Myocyte (in vitro differentiated cells): ENCODE measurements at regions not wholly inside any gene's neighbourhood (a gene's known extent, or its start where the extent isn't known, plus 50 kb on each side); places are given as distances from the start of the nearest gene placed in this dataset.
"Not testable (repeated sequence)": the region's sequence is repeated elsewhere in the genome, so short reads cannot be mapped to it uniquely, and the experiment has no call there.

Source experiments
- DNase-seq: peaks from one replicate; pipeline ENCODE4 v3.0.0-alpha.2; 2012; ENCODE audit warnings: low read depth

GRCh38 chr7:67894746-67895145 lies 898.1 kb downstream of the TYW1 start:
- DNase-seq: no peak

- DNase-seq: no peak
These were observed 900.1 kb downstream of the TYW1 start for GRCh38 chr7:67896721-67897120.

DNA sequence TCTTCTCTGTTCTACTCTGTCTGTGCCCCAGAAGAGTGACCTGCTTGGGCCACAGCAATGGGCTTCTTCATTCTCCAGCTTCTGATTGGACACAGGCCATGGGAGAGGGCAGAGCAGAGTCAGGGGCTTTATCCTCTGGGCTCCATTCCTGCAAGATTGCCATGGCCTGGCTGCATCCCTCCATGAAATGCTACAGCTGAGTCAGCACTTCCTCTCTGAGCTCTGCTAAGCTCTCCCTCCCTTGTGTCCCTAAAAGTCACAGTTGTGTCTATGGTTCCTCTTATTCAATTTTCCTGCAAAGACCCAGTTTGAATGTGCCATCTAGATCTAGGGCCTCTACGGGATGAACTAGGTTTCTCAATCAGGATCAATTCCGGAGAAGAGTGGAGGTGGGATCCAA lies 903.8 kb downstream of the TYW1 start:
- no peak for DNase-seq

DNA sequence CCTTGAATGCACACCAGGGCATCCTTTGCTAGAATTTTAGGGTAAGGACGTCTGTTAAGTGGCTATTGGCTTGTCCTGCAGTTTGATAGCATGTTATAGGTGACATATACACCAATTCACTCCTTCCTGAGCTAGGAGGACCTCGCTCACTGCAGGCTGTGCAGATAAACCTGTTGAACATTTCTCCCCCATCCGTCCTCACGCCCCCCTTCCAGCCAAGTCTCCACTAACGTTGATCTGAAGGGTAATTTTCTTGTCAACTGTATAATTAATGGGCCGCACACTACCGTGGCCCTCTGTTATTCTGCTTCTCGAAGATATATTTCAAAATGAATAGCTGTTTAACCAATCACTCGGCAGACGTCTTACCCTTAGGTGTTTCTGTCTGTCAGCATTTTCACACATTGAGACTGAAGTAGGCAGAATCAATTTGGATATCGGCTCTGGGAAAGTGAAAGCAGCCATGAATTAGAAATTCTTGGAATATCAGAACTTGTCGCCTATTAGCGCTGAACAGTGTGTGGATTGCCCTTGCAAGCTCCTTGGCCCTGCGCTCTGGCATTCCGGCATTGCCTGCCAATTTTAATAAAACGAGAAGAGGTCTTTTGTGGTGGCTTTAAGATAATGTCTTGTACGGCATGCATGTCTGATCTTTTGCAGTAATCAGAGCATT lies 905.3 kb downstream of the TYW1 start:
- no peak for DNase-seq

GRCh38 chr7:67907792-67908191 lies 911.2 kb downstream of the TYW1 start:
- no peak for DNase-seq

DNA sequence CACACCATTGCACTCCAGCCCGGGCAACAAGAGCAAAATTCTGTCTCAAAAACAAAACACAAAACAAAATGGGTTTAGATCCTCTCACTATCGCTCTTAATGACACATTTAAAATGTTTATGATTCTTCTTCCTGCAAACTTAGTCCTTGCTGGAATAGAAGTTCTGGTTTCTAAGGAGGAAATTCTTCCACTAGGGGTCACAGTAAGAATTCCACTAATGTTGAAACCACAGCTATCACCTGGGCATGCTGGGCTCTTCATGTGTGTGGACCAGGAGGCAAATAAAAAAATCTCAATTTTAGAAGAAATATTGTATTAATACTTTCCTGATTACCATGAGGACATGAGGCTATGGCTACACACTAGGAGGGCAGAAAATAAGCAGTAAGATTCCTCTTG lies 915.8 kb downstream of the TYW1 start:
- no peak for DNase-seq

- no peak for DNase-seq
These were observed 917.0 kb downstream of the TYW1 start for GRCh38 chr7:67913604-67914003.

- not testable (repeated sequence) for DNase-seq
These were observed 919.5 kb downstream of the TYW1 start for GRCh38 chr7:67916111-67916510.

DNA sequence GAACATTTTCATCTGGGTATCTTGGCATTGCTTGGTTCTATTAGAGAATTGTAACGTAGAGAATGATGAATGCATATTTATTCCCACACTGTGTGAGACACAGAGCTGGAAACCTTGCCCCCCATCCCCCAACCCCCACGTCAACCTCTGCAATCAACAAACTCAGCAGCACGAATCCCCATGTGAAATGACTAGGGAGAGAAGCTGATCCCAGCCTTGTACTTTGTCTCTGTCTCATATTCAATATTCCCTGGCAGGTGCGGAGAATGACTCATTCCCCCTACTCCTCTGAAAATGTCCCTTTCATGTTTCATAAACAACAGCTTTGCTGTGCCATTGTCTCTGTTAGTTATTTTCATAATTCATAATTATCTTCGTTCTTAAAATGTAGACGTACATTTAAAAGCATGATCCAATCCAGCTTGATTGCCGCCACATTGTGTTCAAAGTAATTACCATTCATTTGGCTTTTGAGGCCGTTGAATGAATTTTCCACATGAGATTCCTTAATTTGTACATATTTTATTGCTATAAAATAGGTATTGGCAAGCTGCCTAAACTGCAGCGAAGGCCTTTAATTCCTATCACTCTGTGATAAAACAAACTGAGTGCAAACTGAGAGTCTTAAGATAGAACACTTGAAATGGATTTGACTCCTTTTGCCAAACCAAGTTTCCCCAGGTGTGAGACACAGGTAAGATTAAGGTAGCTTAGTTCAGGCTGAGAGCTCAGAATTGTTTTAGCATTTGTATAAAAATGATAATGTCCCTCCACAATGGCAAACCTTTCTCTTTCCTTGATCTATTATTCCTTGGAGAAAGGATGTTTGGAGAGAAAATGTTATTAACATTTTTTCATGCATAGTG lies 920.2 kb downstream of the TYW1 start:
- no peak for DNase-seq

DNA sequence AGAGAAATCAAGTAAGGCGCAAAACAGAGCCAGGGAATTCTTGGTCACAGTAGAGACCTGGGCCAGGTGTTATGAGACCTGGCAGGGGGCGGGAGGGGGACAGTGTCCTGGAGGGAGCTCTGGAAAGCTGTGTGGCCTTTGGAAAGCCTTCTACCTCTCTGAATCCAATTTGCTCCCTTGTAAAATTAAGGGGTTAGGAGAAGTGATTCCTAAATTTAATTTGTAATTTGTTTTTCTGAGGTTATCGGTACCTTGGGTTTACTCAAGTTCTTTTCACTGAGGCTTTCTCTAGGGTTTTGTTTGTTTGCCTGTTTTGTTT lies 920.8 kb downstream of the TYW1 start:
- no peak for DNase-seq

DNA sequence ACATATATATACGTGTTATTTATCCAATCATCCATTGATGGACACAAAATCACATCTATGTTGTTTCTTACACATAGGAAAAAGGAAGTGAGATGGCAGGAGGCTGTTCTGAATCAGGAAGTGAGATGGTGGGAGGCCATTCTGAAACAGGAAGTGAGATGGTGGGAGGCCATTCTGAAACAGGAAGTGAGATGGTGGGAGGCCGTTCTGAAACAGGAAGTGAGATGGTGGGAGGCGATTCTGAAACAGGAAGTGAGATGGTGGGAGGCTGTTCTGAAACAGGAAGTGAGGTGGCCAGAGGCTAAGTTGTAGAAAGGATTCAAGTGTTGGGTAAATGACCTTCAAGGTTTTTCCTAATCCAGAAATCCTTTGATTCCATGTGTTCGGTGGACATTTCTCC lies 921.5 kb downstream of the TYW1 start:
- DNase-seq: no peak

GRCh38 chr7:67923286-67923685 lies 926.7 kb downstream of the TYW1 start:
- DNase-seq: no peak

DNA sequence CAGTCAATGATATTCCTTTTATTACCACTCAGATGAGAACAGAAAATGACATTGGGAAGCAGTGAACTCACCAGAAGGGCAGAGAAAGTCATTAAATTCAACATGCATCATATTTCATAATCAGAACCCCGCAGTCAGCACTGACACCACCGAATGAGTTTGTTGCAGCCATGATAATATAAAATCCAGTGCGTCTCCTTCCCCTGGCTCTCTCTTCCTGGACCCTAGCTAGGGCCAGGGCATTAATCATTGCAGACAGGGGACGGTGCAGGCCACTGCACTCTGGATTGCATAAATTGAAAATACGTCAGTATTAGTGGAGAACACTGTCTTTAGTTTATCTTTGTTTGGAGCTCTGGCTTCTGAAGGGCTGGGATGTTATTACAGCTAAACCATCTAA lies 931.5 kb downstream of the TYW1 start:
- DNase-seq: no peak

DNA sequence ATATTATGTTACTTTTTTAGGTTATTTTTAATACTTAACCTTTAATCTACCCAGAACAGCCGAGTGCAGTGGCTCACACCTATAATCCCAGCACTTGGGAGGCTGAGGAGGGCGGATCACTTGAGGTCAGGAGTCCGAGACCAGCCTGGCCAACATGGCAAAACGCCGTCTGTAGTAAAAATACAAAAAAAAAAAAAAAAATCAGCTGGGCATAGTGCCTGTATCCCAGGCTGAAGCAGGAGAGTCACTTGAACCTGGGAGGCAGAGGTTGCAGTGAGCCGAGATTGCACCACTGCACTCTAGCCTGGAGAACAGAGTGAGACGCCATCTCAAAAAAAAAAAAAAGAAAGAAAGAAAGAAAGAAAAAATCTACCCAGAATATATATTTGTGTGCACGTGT lies 939.8 kb downstream of the TYW1 start:
- DNase-seq: not testable (repeated sequence)

DNA sequence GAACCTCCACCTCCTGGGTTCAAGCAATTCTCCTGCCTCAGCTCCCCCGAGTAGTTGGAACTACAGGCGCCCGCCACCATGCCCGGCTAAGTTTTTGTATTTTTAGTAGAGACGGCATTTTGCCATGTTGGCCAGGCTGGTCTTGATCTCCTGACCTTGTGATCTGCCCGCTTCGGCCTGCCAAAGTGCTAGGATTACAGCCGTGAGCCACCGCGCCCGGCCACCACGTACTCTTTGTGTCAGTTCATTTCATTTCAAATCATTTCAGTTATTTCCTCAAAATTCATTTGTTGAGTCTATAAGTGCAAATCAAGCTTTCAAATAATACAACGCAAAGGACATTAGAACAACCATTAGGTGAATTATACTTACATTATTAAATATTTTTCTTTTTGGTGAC lies 943.8 kb downstream of the TYW1 start:
- no peak for DNase-seq

- no peak for DNase-seq
These were observed 950.6 kb downstream of the TYW1 start for GRCh38 chr7:67947191-67947590.

DNA sequence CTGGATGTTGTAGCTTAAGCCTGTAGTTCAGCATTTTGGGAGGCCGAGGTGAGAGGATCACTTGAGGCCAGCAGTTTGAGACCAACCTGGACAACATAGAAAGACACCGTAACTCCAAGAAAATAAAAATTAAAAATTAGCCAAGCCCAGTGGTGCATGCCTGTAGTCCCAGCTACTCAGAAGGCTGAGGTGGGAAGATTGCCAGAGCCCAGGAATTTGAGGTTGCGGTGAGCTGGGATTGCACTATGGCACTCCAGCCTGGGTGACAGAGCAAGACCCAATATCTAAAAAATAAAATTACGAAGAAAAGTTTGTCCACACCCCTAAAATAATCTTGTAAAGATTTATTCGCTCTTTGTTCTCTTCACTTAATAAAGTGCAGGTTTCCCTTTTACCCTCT lies 951.0 kb downstream of the TYW1 start:
- no peak for DNase-seq

- no peak for DNase-seq
These were observed 953.9 kb downstream of the TYW1 start for GRCh38 chr7:67950321-67951083.

GRCh38 chr7:67955061-67955460 lies 958.4 kb downstream of the TYW1 start:
- no peak for DNase-seq

DNA sequence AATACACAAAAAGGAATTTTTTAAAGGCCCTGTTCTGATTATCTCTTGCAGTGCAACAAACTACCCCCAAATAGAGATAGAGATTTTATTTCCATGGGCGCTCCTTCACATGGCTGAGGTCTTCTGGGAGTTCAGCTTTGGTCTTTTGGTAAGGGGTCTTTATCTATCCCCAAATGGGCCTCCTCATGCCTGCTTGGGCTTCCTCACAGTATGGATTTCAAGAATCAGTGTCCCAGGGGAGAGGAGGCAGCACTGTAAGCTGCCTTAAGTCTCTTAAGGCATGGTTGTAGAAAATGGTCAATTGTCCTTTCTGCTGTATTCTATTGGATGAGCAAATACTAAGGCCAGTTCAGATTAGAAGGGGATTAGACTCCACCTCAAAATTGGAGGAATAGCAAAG lies 966.2 kb downstream of the TYW1 start:
- DNase-seq: no peak

DNA sequence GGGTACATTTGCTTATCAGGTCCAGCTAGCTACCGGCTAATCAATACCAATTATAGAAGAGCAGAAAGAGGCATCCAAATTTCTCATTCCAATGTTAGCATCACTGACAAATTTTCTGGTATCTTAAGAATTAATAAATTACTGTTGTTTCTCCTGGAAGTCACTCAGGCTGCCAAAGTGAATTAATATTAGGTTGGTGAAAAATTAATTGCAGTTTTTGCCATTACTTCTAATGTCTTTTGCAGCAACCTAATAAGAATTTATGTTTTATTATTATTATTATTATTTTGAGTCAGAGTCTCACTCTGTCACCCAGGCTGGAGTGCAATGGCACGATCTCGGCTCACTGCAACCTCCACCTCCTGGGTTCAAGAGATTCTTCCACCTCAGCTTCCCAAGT lies 979.9 kb downstream of the TYW1 start:
- no peak for DNase-seq

GRCh38 chr7:67983486-67983885 lies 986.9 kb downstream of the TYW1 start:
- no peak for DNase-seq
